Upper lobe of right lung (tissue), 1 donor: ENCODE measurements at regions not wholly inside any gene's neighbourhood (a gene's known extent, or its start where the extent isn't known, plus 50 kb on each side); places are given as distances from the start of the nearest gene placed in this dataset.

Source experiments
- ATAC-seq: fragments of 200-7000 bp; cut with Tn5 transposase; one replicate; pipeline ENCODE4 v1.9.1; 2020; ENCODE audit warnings: mild to moderate bottlenecking, moderate library complexity
- DNase-seq: peaks from one replicate; pipeline ENCODE4 v3.0.0-alpha.2; 2020
- H3K27ac ChIP-seq: fragments of 200-600 bp; one replicate; pipeline ENCODE4 v1.8.0; 2022
- H3K27me3 ChIP-seq: fragments of 200-600 bp; one replicate; pipeline ENCODE4 v1.8.0; 2022; ENCODE audit warnings: mild to moderate bottlenecking
- H3K36me3 ChIP-seq: fragments of 200-600 bp; one replicate; pipeline ENCODE4 v1.8.0; 2022
- H3K4me1 ChIP-seq: fragments of 200-600 bp; one replicate; pipeline ENCODE4 v1.8.0; 2022
- H3K4me3 ChIP-seq: fragments of 200-600 bp; one replicate; pipeline ENCODE4 v1.8.0; 2022; ENCODE audit warnings: mild to moderate bottlenecking
- H3K9me3 ChIP-seq: fragments of 200-600 bp; one replicate; pipeline ENCODE4 v1.8.0; 2022
- intact Hi-C: fragments of 100-400 bp; cut with DNase I; formaldehyde crosslinking; loops from one replicate; pipeline ENCODE4 v1.11.0; 2022
- TF ChIP-seq, protein P1 (sequence below): fragments of 200-600 bp; IDR thresholded peaks from one replicate; pipeline ENCODE4 v1.8.0; 2022; ENCODE audit warnings: antibody characterized with exemption
- donor health status: DM: no; HTN: yes; CAD: no; lungs with severe emphysema.

GRCh38 chr6:151186306-151186705 lies 53.5 kb upstream of the AKAP12 start:
- H3K36me3 ChIP-seq: no peaks in the 10 kb centered on the region
- no peaks in the 10 kb centered on the region for H3K9me3 ChIP-seq
- ATAC-seq (no peak), DNase-seq (no peak)
- intact Hi-C loops: no loop called here
- no peak overlapping the region for H3K27ac ChIP-seq
- no peak overlapping the region for H3K4me3 ChIP-seq
- TF ChIP-seq, protein P1, sequence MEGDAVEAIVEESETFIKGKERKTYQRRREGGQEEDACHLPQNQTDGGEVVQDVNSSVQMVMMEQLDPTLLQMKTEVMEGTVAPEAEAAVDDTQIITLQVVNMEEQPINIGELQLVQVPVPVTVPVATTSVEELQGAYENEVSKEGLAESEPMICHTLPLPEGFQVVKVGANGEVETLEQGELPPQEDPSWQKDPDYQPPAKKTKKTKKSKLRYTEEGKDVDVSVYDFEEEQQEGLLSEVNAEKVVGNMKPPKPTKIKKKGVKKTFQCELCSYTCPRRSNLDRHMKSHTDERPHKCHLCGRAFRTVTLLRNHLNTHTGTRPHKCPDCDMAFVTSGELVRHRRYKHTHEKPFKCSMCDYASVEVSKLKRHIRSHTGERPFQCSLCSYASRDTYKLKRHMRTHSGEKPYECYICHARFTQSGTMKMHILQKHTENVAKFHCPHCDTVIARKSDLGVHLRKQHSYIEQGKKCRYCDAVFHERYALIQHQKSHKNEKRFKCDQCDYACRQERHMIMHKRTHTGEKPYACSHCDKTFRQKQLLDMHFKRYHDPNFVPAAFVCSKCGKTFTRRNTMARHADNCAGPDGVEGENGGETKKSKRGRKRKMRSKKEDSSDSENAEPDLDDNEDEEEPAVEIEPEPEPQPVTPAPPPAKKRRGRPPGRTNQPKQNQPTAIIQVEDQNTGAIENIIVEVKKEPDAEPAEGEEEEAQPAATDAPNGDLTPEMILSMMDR: no peak
- H3K4me1 ChIP-seq: no peaks in the 10 kb centered on the region
- no peaks in the 10 kb centered on the region for H3K27me3 ChIP-seq

- H3K27me3 ChIP-seq: no peaks in the 10 kb centered on the region
- H3K36me3 ChIP-seq: no peaks in the 10 kb centered on the region
- intact Hi-C loops: no loop called here
- no peaks in the 10 kb centered on the region for H3K4me1 ChIP-seq
- H3K9me3 ChIP-seq: no peaks in the 10 kb centered on the region
- TF ChIP-seq, protein P1: no peak
- ATAC-seq (no peak), DNase-seq (no peak)
- H3K27ac ChIP-seq: no peak overlapping the region
- H3K4me3 ChIP-seq: no peak overlapping the region
Measured at GRCh38 chr6:151186804-151187330, 52.9 kb upstream of the AKAP12 start.
